GM23338 (cell line): ENCODE measurements at regions not wholly inside any gene's neighbourhood (a gene's known extent, or its start where the extent isn't known, plus 50 kb on each side); places are given as distances from the start of the nearest gene placed in this dataset.
A peak's percentile ranks its signal among the peaks of the same experiment; 100 is the strongest.

ENCODE experiments used
- ATAC-seq: fragments of 200-7000 bp; cut with Tn5 transposase; 3 replicates; pipeline ENCODE4 v1.9.1; 2020
- DNase-seq: peaks from one replicate; pipeline ENCODE4 v3.0.0-alpha.2; 2015; ENCODE audit warnings: low spot score
- H2AFZ ChIP-seq: fragments of 200-600 bp; sonication (generic); 2 replicates; pipeline ENCODE4 v1.8.0; 2016; ENCODE audit warnings: antibody characterized with exemption, mild to moderate bottlenecking, moderate library complexity
- H3F3A ChIP-seq: fragments of 200-600 bp; sonication (generic); replicated peaks from 2 replicates; pipeline ENCODE4 v1.8.0; 2017; ENCODE audit warnings: antibody characterized with exemption, mixed run types, low read depth
- H3K27ac ChIP-seq: fragments of 200-600 bp; sonication (generic); 2 replicates; pipeline ENCODE4 v1.6.1; 2016; ENCODE audit warnings: low read depth
- H3K27me3 ChIP-seq: fragments of 200-600 bp; sonication (generic); 2 replicates; pipeline ENCODE4 v1.8.0; 2016; ENCODE audit warnings: mild to moderate bottlenecking, mixed run types, moderate library complexity; ENCODE audit not compliant: insufficient read depth
- H3K36me3 ChIP-seq: fragments of 200-600 bp; sonication (generic); 2 replicates; pipeline ENCODE4 v1.8.0; 2016; ENCODE audit warnings: mild to moderate bottlenecking; ENCODE audit not compliant: insufficient read depth
- H3K4me1 ChIP-seq: fragments of 200-600 bp; sonication (generic); 2 replicates; pipeline ENCODE4 v1.8.0; 2016; ENCODE audit warnings: mild to moderate bottlenecking, moderate library complexity; ENCODE audit not compliant: insufficient read depth
- H3K4me2 ChIP-seq: fragments of 200-600 bp; sonication (generic); 2 replicates; pipeline ENCODE4 v1.7.1; 2017; ENCODE audit warnings: mixed run types
- H3K4me3 ChIP-seq: fragments of 200-600 bp; sonication (generic); 2 replicates; pipeline ENCODE4 v1.6.1; 2016; ENCODE audit warnings: mixed run types
- H3K79me2 ChIP-seq: fragments of 200-600 bp; sonication (generic); replicated peaks from 2 replicates; pipeline ENCODE4 v1.8.0; 2017; ENCODE audit warnings: mild to moderate bottlenecking; ENCODE audit not compliant: insufficient read depth
- H3K9me2 ChIP-seq: fragments of 200-600 bp; sonication (generic); 2 replicates; pipeline ENCODE4 v1.8.0; 2017; ENCODE audit not compliant: insufficient read depth
- H4K20me1 ChIP-seq: fragments of 200-600 bp; sonication (generic); replicated peaks from 2 replicates; pipeline ENCODE4 v1.8.0; 2017; ENCODE audit warnings: mild to moderate bottlenecking; ENCODE audit not compliant: insufficient read depth
- H3K27ac Mint-ChIP-seq: 2 replicates; pipeline ENCODE4 v1.8.0; 2020; ENCODE audit warnings: inconsistent platforms, mild to moderate bottlenecking, moderate library complexity, mixed read lengths
- H3K27me3 Mint-ChIP-seq: 3 replicates; pipeline ENCODE4 v1.8.0; 2022; ENCODE audit warnings: low read depth, mild to moderate bottlenecking, moderate library complexity, mixed read lengths, inconsistent platforms; ENCODE audit not compliant: insufficient read depth, poor library complexity
- H3K36me3 Mint-ChIP-seq: 3 replicates; pipeline ENCODE4 v1.8.0; 2021; ENCODE audit warnings: low read depth, mild to moderate bottlenecking, inconsistent platforms, moderate library complexity, mixed read lengths
- H3K4me1 Mint-ChIP-seq: 3 replicates; pipeline ENCODE4 v1.8.0; 2020; ENCODE audit warnings: mild to moderate bottlenecking, inconsistent platforms, mixed read lengths
- H3K4me3 Mint-ChIP-seq: 3 replicates; pipeline ENCODE4 v1.8.0; 2021; ENCODE audit warnings: moderate library complexity, mild to moderate bottlenecking, inconsistent platforms, mixed read lengths
- H3K9me3 Mint-ChIP-seq: 3 replicates; pipeline ENCODE4 v1.8.0; 2020; ENCODE audit warnings: moderate library complexity, mild to moderate bottlenecking, inconsistent platforms, mixed read lengths
- CREB1 ChIP-seq: fragments of 250-450 bp; sonication (Bioruptor Pico); IDR thresholded peaks from 2 replicates; pipeline ENCODE4 v1.5.0; 2020; ENCODE audit warnings: low read depth, mild to moderate bottlenecking, moderate library complexity
- EZH2 ChIP-seq: fragments of 200-600 bp; sonication (generic); IDR thresholded peaks from one replicate; pipeline ENCODE4 v1.8.0; 2017; ENCODE audit warnings: antibody characterized with exemption, mild to moderate bottlenecking, low read depth; ENCODE audit not compliant: unreplicated experiment
- EZH2phosphoT487 ChIP-seq: fragments of 200-600 bp; sonication (generic); IDR thresholded peaks from one replicate; pipeline ENCODE4 v1.8.1; 2018; ENCODE audit warnings: antibody characterized with exemption; ENCODE audit not compliant: unreplicated experiment
- JUNB ChIP-seq: IDR thresholded peaks from one replicate; pipeline ENCODE4 v1.6.1; 2016; ENCODE audit warnings: antibody characterized with exemption; ENCODE audit not compliant: unreplicated experiment
- NANOG ChIP-seq: IDR thresholded peaks from 2 replicates; pipeline ENCODE4 v1.6.1; 2016; ENCODE audit warnings: antibody characterized with exemption, borderline replicate concordance
- POLR2AphosphoS5 ChIP-seq: IDR thresholded peaks from 2 replicates; pipeline ENCODE4 v1.6.1; 2016; ENCODE audit warnings: antibody characterized with exemption, low read depth
- STAT1 ChIP-seq: IDR thresholded peaks from one replicate; pipeline ENCODE4 v1.6.1; 2016; ENCODE audit warnings: antibody characterized with exemption; ENCODE audit not compliant: unreplicated experiment
- ZNF114 ChIP-seq: fragments of 250-450 bp; sonication (Bioruptor Pico); IDR thresholded peaks from 2 replicates; pipeline ENCODE4 v1.5.0; 2020; ENCODE audit warnings: mild to moderate bottlenecking, moderate library complexity
- ZNF331 ChIP-seq: fragments of 250-450 bp; sonication (Bioruptor Pico); IDR thresholded peaks from 2 replicates; pipeline ENCODE4 v1.5.0; 2020; ENCODE audit warnings: low read depth, mild to moderate bottlenecking, moderate library complexity
- TF ChIP-seq, protein P1 (sequence below): IDR thresholded peaks from one replicate; pipeline ENCODE4 v1.6.1; 2018; ENCODE audit warnings: antibody characterized with exemption; ENCODE audit not compliant: unreplicated experiment
- TF ChIP-seq, protein P2 (sequence below): IDR thresholded peaks from 2 replicates; pipeline ENCODE4 v1.6.1; 2016; ENCODE audit warnings: antibody characterized with exemption
- TF ChIP-seq, protein P3 (sequence below): fragments of 250-450 bp; sonication (Bioruptor Pico); IDR thresholded peaks from 2 replicates; pipeline ENCODE4 v1.5.0; 2020; ENCODE audit warnings: mild to moderate bottlenecking, moderate library complexity
- TF ChIP-seq, protein P4 (sequence below), 2 experiments: fragments of 200-600 bp in 1 of 2; sonication (generic) in 1 of 2; conservative IDR thresholded peaks; 2 replicates each; pipeline versions ENCODE4 v1.5.1 to v1.6.1; 2016 to 2017; ENCODE audit warnings: antibody characterized with exemption in 2 of 2, low read depth in 2 of 2, mild to moderate bottlenecking in 2 of 2, moderate library complexity in 1 of 2

DNA sequence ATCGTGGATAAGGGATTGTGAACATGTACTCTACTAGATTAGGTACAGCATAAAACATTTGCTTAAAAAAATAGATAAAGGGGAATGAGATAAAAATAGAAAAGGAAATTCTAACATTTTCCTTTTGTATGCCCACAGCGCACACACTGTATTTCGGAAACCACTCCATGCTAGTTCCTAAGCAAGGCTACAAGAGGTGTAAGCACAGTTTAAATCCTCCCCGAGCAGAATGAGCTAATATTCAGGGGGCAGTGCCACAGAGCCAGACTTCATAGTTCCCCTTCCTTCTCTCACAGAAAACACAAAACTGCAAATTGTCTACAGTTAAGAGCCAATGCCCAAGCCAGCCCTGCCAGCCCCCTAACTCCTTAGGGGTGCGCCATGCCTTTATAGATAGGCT, 159.4 kb downstream of the ZNF281 start:
- ATAC-seq (peak; percentile 43; the same call in 1 of the 3 replicates), DNase-seq (no peak)
- no peak overlapping the region for H3K4me3 Mint-ChIP-seq
- no peaks in the 10 kb centered on the region for H3K27me3 ChIP-seq
- peaks cover 25% of the 10 kb centered on the region for H3K4me1 ChIP-seq
- H3K36me3 ChIP-seq, result no peaks in the 10 kb centered on the region
- H3K4me3 ChIP-seq, result no peak overlapping the region
- H3K4me1 Mint-ChIP-seq, result peaks cover 22% of the 10 kb centered on the region
- H3K9me3 Mint-ChIP-seq, result no peaks in the 10 kb centered on the region
- no peak overlapping the region for H3K27ac ChIP-seq
- no peak for TF ChIP-seq NANOG
- TF ChIP-seq, protein P1, sequence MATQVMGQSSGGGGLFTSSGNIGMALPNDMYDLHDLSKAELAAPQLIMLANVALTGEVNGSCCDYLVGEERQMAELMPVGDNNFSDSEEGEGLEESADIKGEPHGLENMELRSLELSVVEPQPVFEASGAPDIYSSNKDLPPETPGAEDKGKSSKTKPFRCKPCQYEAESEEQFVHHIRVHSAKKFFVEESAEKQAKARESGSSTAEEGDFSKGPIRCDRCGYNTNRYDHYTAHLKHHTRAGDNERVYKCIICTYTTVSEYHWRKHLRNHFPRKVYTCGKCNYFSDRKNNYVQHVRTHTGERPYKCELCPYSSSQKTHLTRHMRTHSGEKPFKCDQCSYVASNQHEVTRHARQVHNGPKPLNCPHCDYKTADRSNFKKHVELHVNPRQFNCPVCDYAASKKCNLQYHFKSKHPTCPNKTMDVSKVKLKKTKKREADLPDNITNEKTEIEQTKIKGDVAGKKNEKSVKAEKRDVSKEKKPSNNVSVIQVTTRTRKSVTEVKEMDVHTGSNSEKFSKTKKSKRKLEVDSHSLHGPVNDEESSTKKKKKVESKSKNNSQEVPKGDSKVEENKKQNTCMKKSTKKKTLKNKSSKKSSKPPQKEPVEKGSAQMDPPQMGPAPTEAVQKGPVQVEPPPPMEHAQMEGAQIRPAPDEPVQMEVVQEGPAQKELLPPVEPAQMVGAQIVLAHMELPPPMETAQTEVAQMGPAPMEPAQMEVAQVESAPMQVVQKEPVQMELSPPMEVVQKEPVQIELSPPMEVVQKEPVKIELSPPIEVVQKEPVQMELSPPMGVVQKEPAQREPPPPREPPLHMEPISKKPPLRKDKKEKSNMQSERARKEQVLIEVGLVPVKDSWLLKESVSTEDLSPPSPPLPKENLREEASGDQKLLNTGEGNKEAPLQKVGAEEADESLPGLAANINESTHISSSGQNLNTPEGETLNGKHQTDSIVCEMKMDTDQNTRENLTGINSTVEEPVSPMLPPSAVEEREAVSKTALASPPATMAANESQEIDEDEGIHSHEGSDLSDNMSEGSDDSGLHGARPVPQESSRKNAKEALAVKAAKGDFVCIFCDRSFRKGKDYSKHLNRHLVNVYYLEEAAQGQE, result no peak
- no peak for TF ChIP-seq CREB1 (CRISPR knock-in tag)
- TF ChIP-seq STAT1, result no peak
- TF ChIP-seq EZH2phosphoT487, result no peak
- no peak for TF ChIP-seq ZNF331 (CRISPR knock-in tag)
- TF ChIP-seq, protein P2, sequence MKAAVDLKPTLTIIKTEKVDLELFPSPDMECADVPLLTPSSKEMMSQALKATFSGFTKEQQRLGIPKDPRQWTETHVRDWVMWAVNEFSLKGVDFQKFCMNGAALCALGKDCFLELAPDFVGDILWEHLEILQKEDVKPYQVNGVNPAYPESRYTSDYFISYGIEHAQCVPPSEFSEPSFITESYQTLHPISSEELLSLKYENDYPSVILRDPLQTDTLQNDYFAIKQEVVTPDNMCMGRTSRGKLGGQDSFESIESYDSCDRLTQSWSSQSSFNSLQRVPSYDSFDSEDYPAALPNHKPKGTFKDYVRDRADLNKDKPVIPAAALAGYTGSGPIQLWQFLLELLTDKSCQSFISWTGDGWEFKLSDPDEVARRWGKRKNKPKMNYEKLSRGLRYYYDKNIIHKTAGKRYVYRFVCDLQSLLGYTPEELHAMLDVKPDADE, result no peak
- no peak for TF ChIP-seq POLR2AphosphoS5
- TF ChIP-seq, protein P3, sequence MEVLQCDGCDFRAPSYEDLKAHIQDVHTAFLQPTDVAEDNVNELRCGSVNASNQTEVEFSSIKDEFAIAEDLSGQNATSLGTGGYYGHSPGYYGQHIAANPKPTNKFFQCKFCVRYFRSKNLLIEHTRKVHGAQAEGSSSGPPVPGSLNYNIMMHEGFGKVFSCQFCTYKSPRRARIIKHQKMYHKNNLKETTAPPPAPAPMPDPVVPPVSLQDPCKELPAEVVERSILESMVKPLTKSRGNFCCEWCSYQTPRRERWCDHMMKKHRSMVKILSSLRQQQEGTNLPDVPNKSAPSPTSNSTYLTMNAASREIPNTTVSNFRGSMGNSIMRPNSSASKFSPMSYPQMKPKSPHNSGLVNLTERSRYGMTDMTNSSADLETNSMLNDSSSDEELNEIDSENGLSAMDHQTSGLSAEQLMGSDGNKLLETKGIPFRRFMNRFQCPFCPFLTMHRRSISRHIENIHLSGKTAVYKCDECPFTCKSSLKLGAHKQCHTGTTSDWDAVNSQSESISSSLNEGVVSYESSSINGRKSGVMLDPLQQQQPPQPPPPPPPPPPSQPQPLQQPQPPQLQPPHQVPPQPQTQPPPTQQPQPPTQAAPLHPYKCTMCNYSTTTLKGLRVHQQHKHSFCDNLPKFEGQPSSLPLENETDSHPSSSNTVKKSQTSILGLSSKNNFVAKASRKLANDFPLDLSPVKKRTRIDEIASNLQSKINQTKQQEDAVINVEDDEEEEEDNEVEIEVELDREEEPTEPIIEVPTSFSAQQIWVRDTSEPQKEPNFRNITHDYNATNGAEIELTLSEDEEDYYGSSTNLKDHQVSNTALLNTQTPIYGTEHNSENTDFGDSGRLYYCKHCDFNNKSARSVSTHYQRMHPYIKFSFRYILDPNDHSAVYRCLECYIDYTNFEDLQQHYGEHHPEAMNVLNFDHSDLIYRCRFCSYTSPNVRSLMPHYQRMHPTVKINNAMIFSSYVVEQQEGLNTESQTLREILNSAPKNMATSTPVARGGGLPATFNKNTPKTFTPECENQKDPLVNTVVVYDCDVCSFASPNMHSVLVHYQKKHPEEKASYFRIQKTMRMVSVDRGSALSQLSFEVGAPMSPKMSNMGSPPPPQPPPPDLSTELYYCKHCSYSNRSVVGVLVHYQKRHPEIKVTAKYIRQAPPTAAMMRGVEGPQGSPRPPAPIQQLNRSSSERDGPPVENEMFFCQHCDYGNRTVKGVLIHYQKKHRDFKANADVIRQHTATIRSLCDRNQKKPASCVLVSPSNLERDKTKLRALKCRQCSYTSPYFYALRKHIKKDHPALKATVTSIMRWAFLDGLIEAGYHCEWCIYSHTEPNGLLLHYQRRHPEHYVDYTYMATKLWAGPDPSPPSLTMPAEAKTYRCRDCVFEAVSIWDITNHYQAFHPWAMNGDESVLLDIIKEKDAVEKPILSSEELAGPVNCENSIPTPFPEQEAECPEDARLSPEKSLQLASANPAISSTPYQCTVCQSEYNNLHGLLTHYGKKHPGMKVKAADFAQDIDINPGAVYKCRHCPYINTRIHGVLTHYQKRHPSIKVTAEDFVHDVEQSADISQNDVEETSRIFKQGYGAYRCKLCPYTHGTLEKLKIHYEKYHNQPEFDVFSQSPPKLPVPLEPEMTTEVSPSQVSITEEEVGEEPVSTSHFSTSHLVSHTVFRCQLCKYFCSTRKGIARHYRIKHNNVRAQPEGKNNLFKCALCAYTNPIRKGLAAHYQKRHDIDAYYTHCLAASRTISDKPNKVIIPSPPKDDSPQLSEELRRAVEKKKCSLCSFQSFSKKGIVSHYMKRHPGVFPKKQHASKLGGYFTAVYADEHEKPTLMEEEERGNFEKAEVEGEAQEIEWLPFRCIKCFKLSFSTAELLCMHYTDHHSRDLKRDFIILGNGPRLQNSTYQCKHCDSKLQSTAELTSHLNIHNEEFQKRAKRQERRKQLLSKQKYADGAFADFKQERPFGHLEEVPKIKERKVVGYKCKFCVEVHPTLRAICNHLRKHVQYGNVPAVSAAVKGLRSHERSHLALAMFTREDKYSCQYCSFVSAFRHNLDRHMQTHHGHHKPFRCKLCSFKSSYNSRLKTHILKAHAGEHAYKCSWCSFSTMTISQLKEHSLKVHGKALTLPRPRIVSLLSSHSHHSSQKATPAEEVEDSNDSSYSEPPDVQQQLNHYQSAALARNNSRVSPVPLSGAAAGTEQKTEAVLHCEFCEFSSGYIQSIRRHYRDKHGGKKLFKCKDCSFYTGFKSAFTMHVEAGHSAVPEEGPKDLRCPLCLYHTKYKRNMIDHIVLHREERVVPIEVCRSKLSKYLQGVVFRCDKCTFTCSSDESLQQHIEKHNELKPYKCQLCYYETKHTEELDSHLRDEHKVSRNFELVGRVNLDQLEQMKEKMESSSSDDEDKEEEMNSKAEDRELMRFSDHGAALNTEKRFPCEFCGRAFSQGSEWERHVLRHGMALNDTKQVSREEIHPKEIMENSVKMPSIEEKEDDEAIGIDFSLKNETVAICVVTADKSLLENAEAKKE, result no peak
- TF ChIP-seq, protein P4, sequence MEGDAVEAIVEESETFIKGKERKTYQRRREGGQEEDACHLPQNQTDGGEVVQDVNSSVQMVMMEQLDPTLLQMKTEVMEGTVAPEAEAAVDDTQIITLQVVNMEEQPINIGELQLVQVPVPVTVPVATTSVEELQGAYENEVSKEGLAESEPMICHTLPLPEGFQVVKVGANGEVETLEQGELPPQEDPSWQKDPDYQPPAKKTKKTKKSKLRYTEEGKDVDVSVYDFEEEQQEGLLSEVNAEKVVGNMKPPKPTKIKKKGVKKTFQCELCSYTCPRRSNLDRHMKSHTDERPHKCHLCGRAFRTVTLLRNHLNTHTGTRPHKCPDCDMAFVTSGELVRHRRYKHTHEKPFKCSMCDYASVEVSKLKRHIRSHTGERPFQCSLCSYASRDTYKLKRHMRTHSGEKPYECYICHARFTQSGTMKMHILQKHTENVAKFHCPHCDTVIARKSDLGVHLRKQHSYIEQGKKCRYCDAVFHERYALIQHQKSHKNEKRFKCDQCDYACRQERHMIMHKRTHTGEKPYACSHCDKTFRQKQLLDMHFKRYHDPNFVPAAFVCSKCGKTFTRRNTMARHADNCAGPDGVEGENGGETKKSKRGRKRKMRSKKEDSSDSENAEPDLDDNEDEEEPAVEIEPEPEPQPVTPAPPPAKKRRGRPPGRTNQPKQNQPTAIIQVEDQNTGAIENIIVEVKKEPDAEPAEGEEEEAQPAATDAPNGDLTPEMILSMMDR (conservative IDR thresholded peaks at IDR 0.05; ENCODE audit: low read depth in 2 of 2), result no peak
- TF ChIP-seq ZNF114 (CRISPR knock-in tag), result no peak
- TF ChIP-seq EZH2, result no peak
- no peak for TF ChIP-seq JUNB
- no peak overlapping the region for H3K27ac Mint-ChIP-seq
- H3K36me3 Mint-ChIP-seq, result no peaks in the 10 kb centered on the region
- H3K27me3 Mint-ChIP-seq, result peaks cover 4% of the 10 kb centered on the region
- H4K20me1 ChIP-seq, result no peaks in the 10 kb centered on the region
- H3K4me2 ChIP-seq, result peak overlapping the region; percentile 30
- H3K9me2 ChIP-seq, result no peaks in the 10 kb centered on the region
- no peaks in the 10 kb centered on the region for H3K79me2 ChIP-seq
- H2AFZ ChIP-seq, result peak overlapping the region; percentile 70; the same call in 1 of the 2 replicates
- 0 out of 2 replicates have a peak, but pooled peaks cover 3% of the 10 kb centered on the region for H3F3A ChIP-seq
